B cell (primary cell): ENCODE measurements at regions not wholly inside any gene's neighbourhood (a gene's known extent, or its start where the extent isn't known, plus 50 kb on each side); places are given as distances from the start of the nearest gene placed in this dataset.

Experiments
- ATAC-seq: fragments of 200-7000 bp; cut with Tn5 transposase; one replicate; pipeline ENCODE4 v1.10.0; 2021; ENCODE audit warnings: low read depth, mild to moderate bottlenecking, moderate number of reproducible peaks, moderate library complexity
- CTCF ChIA-PET: fragments of 350-600 bp; sonication (Branson Sonifier 250); formaldehyde crosslinking; loops from one replicate; lab custom pipeline; 2021; ENCODE audit warnings: antibody characterized with exemption, inconsistent platforms; lab: Charles Lee
- POLR2A ChIA-PET: fragments of 350-600 bp; sonication (Branson Sonifier 250); formaldehyde crosslinking; loops from one replicate; lab custom pipeline; 2021; ENCODE audit warnings: antibody characterized with exemption; lab: Charles Lee
- DNase-seq: peaks from one replicate; pipeline ENCODE4 v3.0.0; 2013
- H2AFZ ChIP-seq: 2 replicates; pipeline ENCODE4 v1.6.1; 2012; ENCODE audit warnings: mild to moderate bottlenecking, low read depth, low read length; ENCODE audit not compliant: insufficient read depth, poor library complexity, severe bottlenecking
- H3K27ac ChIP-seq, 2 donors: 1 replicate in 1 of 2; 2 replicates in 1 of 2; pipeline ENCODE4 v1.5.1; 2012 to 2013; ENCODE audit warnings: low read length in 2 of 2, mild to moderate bottlenecking in 2 of 2, moderate library complexity in 1 of 2
- H3K27me3 ChIP-seq, 4 experiments: fragments of 200-600 bp in 1 of 4; sonication (generic) in 1 of 4; replicated peaks in 1 of 4; 1 replicate in 2 of 4; 2 replicates in 2 of 4; pipeline versions ENCODE4 v1.6.1 to v1.7.0; 2013 to 2016; ENCODE audit warnings: low read length in 3 of 4, mild to moderate bottlenecking in 2 of 4, mixed read lengths in 1 of 4, moderate library complexity in 1 of 4; ENCODE audit not compliant: insufficient read depth in 4 of 4, control insufficient read depth in 3 of 4; ENCODE audit errors: control extremely low read depth in 1 of 4
- H3K36me3 ChIP-seq, 2 experiments: replicated peaks in 1 of 2; 1 replicate in 1 of 2; 2 replicates in 1 of 2; pipeline versions ENCODE4 v1.6.1 to v1.7.1; 2013; ENCODE audit warnings: low read length in 1 of 2; ENCODE audit not compliant: insufficient read depth in 2 of 2, control insufficient read depth in 1 of 2; ENCODE audit errors: control extremely low read depth in 1 of 2, extremely low read depth in 1 of 2
- H3K4me1 ChIP-seq, 2 donors: fragments of 200-600 bp in 1 of 2; sonication (generic) in 1 of 2; 1 replicate in 1 of 2; 2 replicates in 1 of 2; pipeline versions ENCODE4 v1.5.1 to v1.6.1; 2013 to 2017; ENCODE audit warnings: low read length in 2 of 2; ENCODE audit not compliant: control insufficient read depth in 2 of 2, insufficient read depth in 2 of 2
- H3K4me2 ChIP-seq: replicated peaks from 2 replicates; pipeline ENCODE3; 2012; ENCODE audit warnings: mild to moderate bottlenecking, low read depth, low read length; ENCODE audit not compliant: poor library complexity, severe bottlenecking
- H3K4me3 ChIP-seq, 5 experiments: fragments of 200-600 bp in 1 of 5; sonication (generic) in 1 of 5; 1 replicate in 3 of 5; 2 replicates in 2 of 5; pipeline versions ENCODE4 v1.5.1 to v1.7.0; 2011 to 2016; ENCODE audit warnings: low read length in 4 of 5, mild to moderate bottlenecking in 4 of 5, low read depth in 2 of 5, control low read depth in 1 of 5, moderate library complexity in 1 of 5; ENCODE audit not compliant: insufficient read depth in 1 of 5; ENCODE audit errors: control extremely low read depth in 1 of 5, extremely low read depth in 1 of 5
- H3K79me2 ChIP-seq: fragments of 200-600 bp; sonication (generic); one replicate; pipeline ENCODE4 v1.6.0; 2016; ENCODE audit warnings: low read length; ENCODE audit not compliant: control insufficient read depth, insufficient read depth
- H3K9ac ChIP-seq: fragments of 200-600 bp; sonication (generic); 2 replicates; pipeline ENCODE4 v1.6.1; 2017; ENCODE audit warnings: mild to moderate bottlenecking, low read length, moderate library complexity
- H3K9me3 ChIP-seq, 3 donors: one replicate each; pipeline versions ENCODE4 v1.6.1 to v1.7.1; 2013; ENCODE audit warnings: low read length in 2 of 3; ENCODE audit not compliant: control insufficient read depth in 2 of 3, insufficient read depth in 1 of 3; ENCODE audit errors: control extremely low read depth in 1 of 3
- H4K20me1 ChIP-seq: 2 replicates; pipeline ENCODE4 v1.6.0; 2012; ENCODE audit warnings: mild to moderate bottlenecking, low read length; ENCODE audit not compliant: insufficient read depth, control insufficient read depth, poor library complexity, severe bottlenecking
- H3K27ac Mint-ChIP-seq: one replicate; pipeline ENCODE4 v1.8.0; 2021; ENCODE audit warnings: mixed read lengths
- H3K27me3 Mint-ChIP-seq: one replicate; pipeline ENCODE4 v1.8.0; 2021; ENCODE audit warnings: mixed read lengths
- H3K4me1 Mint-ChIP-seq: one replicate; pipeline ENCODE4 v1.8.0; 2021; ENCODE audit warnings: mixed read lengths
- H3K4me3 Mint-ChIP-seq: one replicate; pipeline ENCODE4 v1.8.0; 2021; ENCODE audit warnings: mixed read lengths
- H3K9me3 Mint-ChIP-seq: one replicate; pipeline ENCODE4 v1.8.0; 2022; ENCODE audit warnings: mixed read lengths; ENCODE audit not compliant: insufficient read depth
- EZH2 ChIP-seq: IDR thresholded peaks from 2 replicates; pipeline ENCODE4 v1.6.1; 2012; ENCODE audit warnings: borderline replicate concordance, low read depth, mild to moderate bottlenecking, moderate library complexity, low read length; ENCODE audit not compliant: insufficient read depth, poor library complexity, severe bottlenecking
- WGBS: methylation state at CpG from one replicate; pipeline ENCODE4 v1.1.5; 2013; ENCODE audit warnings: missing lambda C conversion rate; ENCODE audit not compliant: insufficient coverage; 5-methylcytosine and 5-hydroxymethylcytosine counted together
- intact Hi-C: fragments of 100-400 bp; cut with micrococcal nuclease; formaldehyde crosslinking; loops from one replicate; pipeline ENCODE4 v1.10.0; 2022
- TF ChIP-seq, protein P1 (sequence below): fragments of 200-600 bp; IDR thresholded peaks from one replicate; pipeline ENCODE4 v1.8.0; 2022; ENCODE audit warnings: antibody characterized with exemption, mild to moderate bottlenecking

- Mint-ChIP-seq H3K4me1 (no peaks in the 10 kb centered on the region), H3K9me3 (no peaks in the 10 kb centered on the region)
- intact Hi-C loops, result no loop called here
Observed at GRCh38 chr1:79657951-79658658, 651.6 kb upstream of the ADGRL4 start.

DNA sequence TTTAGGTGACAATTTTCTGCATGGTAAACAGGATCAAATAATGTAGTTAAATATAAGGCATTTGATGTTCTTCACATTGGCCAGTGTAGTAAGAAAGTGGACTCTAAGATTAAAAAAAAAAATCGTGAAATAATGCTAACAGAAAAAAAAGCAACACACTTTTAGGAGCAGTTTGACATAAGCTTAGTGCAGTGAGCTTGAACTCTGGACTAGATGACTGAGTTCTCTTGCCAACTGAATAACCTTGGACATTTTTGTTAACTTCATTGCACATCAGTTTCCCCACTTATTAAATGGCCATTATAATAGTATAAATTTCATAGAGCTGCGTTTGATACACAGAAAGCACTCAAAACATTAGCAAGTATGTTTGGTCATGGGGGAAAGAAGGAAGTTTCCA lies 649.3 kb upstream of the ADGRL4 start:
- no CpG with 5 or more reads among the region's 2 CpGs for WGBS
- TF ChIP-seq, protein P1, sequence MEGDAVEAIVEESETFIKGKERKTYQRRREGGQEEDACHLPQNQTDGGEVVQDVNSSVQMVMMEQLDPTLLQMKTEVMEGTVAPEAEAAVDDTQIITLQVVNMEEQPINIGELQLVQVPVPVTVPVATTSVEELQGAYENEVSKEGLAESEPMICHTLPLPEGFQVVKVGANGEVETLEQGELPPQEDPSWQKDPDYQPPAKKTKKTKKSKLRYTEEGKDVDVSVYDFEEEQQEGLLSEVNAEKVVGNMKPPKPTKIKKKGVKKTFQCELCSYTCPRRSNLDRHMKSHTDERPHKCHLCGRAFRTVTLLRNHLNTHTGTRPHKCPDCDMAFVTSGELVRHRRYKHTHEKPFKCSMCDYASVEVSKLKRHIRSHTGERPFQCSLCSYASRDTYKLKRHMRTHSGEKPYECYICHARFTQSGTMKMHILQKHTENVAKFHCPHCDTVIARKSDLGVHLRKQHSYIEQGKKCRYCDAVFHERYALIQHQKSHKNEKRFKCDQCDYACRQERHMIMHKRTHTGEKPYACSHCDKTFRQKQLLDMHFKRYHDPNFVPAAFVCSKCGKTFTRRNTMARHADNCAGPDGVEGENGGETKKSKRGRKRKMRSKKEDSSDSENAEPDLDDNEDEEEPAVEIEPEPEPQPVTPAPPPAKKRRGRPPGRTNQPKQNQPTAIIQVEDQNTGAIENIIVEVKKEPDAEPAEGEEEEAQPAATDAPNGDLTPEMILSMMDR, result no peak
- no peak for TF ChIP-seq EZH2
- Histone ChIP-seq H3K36me3 (no peaks in the 10 kb centered on the region), H3K9me3 (no peaks in the 10 kb centered on the region), H3K27ac (no peak overlapping the region), H3K79me2 (no peaks in the 10 kb centered on the region), H3K27me3 (no peaks in the 10 kb centered on the region), H3K4me2 (no peak overlapping the region), H4K20me1 (no peaks in the 10 kb centered on the region), H2AFZ (no peak overlapping the region), H3K4me1 (no peaks in the 10 kb centered on the region), H3K9ac (no peak overlapping the region), H3K4me3 (no peak overlapping the region)
- DNase-seq, result no peak
- no peak for ATAC-seq
- Mint-ChIP-seq H3K27ac (no peak overlapping the region), H3K27me3 (no peaks in the 10 kb centered on the region), H3K4me1 (no peaks in the 10 kb centered on the region), H3K9me3 (no peaks in the 10 kb centered on the region), H3K4me3 (no peak overlapping the region)
- CTCF ChIA-PET, result no interaction called here
- POLR2A ChIA-PET, result no interaction called here
- intact Hi-C loops, result no loop called here

More at GRCh38 chr1:79657951-79658658, 651.6 kb upstream of the ADGRL4 start:
- POLR2A ChIA-PET, result no interaction called here
- Histone ChIP-seq H3K27ac (no peak overlapping the region), H3K4me2 (no peak overlapping the region), H3K4me3 (no peak overlapping the region), H4K20me1 (no peaks in the 10 kb centered on the region), H3K9ac (no peak overlapping the region), H3K4me1 (no peaks in the 10 kb centered on the region), H3K9me3 (no peaks in the 10 kb centered on the region), H3K27me3 (no peaks in the 10 kb centered on the region), H3K79me2 (no peaks in the 10 kb centered on the region), H3K36me3 (no peaks in the 10 kb centered on the region), H2AFZ (no peak overlapping the region)
- Mint-ChIP-seq H3K27me3 (no peaks in the 10 kb centered on the region), H3K27ac (no peak overlapping the region), H3K4me3 (no peak overlapping the region)
- WGBS, result no CpG with 5 or more reads among the region's 2 CpGs
- CTCF ChIA-PET, result no interaction called here
- DNase-seq, result no peak
- no peak for TF ChIP-seq EZH2
- TF ChIP-seq, protein P1, result no peak
- no peak for ATAC-seq
